K562 (cell line): ENCODE measurements at regions not wholly inside any gene's neighbourhood (a gene's known extent, or its start where the extent isn't known, plus 50 kb on each side); places are given as distances from the start of the nearest gene placed in this dataset.

ENCODE experiments used
- ATAC-seq: fragments of 200-7000 bp; cut with Tn5 transposase; 3 replicates; pipeline ENCODE4 v1.9.1; 2020; ENCODE audit warnings: moderate library complexity
- BruUV-seq: library from RNA; stranded (reverse); fragments of 400-500 nt; replicated peaks from 2 replicates; lab custom pipeline; 2021; lab: Mats Ljungman, UMichigan
- CTCF ChIA-PET: fragments of 300-600 bp; formaldehyde crosslinking; extraction: SDS; loops from one replicate; lab custom pipeline; 2021; ENCODE audit warnings: low intra/inter-chr PET ratio; lab: Yijun Ruan, JAX
- POLR2A ChIA-PET: fragments of 300-600, 350-650 bp; sonication (Branson Sonifier 250); formaldehyde crosslinking; extraction: SDS; loops from one replicate; lab custom pipeline; 2021; ENCODE audit warnings: antibody characterized with exemption, inconsistent platforms; lab: Yijun Ruan, JAX
- DNase-seq, 4 experiments: peaks; one replicate each; pipeline versions ENCODE4 v3.0.0 to v3.0.0-alpha.2; 2011 to 2018; ENCODE audit warnings: low spot score in 3 of 4, mixed read lengths in 3 of 4; ENCODE audit errors: extremely low read depth in 1 of 4
- FAIRE-seq: peaks from 2 replicates; lab custom pipeline; 2011; peaks lifted over from hg19 to GRCh38; lab: Jason Lieb, UNC
- H2AFZ ChIP-seq: 2 replicates; pipeline ENCODE4 v1.6.0; 2011; ENCODE audit warnings: low read depth, low read length, control low read depth, inconsistent platforms
- H3K27ac ChIP-seq: fragments of 200-600 bp; 3 replicates; pipeline ENCODE4 v1.8.0; 2011; ENCODE audit warnings: low read depth, mild to moderate bottlenecking, control low read depth, inconsistent platforms, low read length, moderate library complexity, mixed read lengths; ENCODE audit errors: extremely low read depth
- H3K27me3 ChIP-seq, 2 experiments: fragments of 300-600 bp in 1 of 2; 2 replicates in 1 of 2; 3 replicates in 1 of 2; pipeline versions ENCODE4 v1.6.0 to v1.8.0; 2011; ENCODE audit warnings: inconsistent platforms in 2 of 2, low read length in 2 of 2, mild to moderate bottlenecking in 1 of 2, mixed read lengths in 1 of 2, moderate library complexity in 1 of 2; ENCODE audit not compliant: control insufficient read depth in 2 of 2, insufficient read depth in 2 of 2
- H3K36me3 ChIP-seq: fragments of 300-600 bp; 3 replicates; pipeline ENCODE4 v1.8.0; 2011; ENCODE audit warnings: mild to moderate bottlenecking, low read length, inconsistent platforms; ENCODE audit not compliant: control insufficient read depth, insufficient read depth
- H3K4me1 ChIP-seq, 2 experiments: fragments of 200-600 bp in 1 of 2; replicated peaks in 1 of 2; 2 replicates in 1 of 2; 3 replicates in 1 of 2; pipeline versions ENCODE4 v1.5.1 to v1.8.0; 2011; ENCODE audit warnings: inconsistent platforms in 2 of 2, low read length in 2 of 2, mild to moderate bottlenecking in 1 of 2, mixed read lengths in 1 of 2, moderate library complexity in 1 of 2; ENCODE audit not compliant: control insufficient read depth in 2 of 2, insufficient read depth in 2 of 2
- H3K4me2 ChIP-seq: 2 replicates; pipeline ENCODE4 v1.6.1; 2011; ENCODE audit warnings: low read length, control low read depth, inconsistent platforms, mixed read lengths; ENCODE audit not compliant: insufficient read depth
- H3K4me3 ChIP-seq: fragments of 200-600 bp; sonication (generic), shearing (Covaris generic); 2 replicates; pipeline ENCODE4 v1.5.1; 2016; ENCODE audit warnings: control low read depth, inconsistent platforms
- H3K79me2 ChIP-seq: fragments of 200-600 bp; 3 replicates; pipeline ENCODE4 v1.8.0; 2011; ENCODE audit warnings: low read length, inconsistent platforms; ENCODE audit not compliant: control insufficient read depth, insufficient read depth
- H3K9ac ChIP-seq, 2 experiments: 2 replicates each; pipeline versions ENCODE4 v1.6.0 to v1.6.1; 2011; ENCODE audit warnings: low read depth in 2 of 2, low read length in 2 of 2, control low read depth in 1 of 2, inconsistent platforms in 1 of 2, mild to moderate bottlenecking in 1 of 2, mixed read lengths in 1 of 2; ENCODE audit not compliant: insufficient read depth in 1 of 2
- H3K9me1 ChIP-seq: one replicate; pipeline ENCODE4 v1.6.0; 2011; ENCODE audit warnings: inconsistent platforms, mild to moderate bottlenecking, low read length, moderate library complexity; ENCODE audit not compliant: control insufficient read depth, insufficient read depth
- H3K9me3 ChIP-seq: replicated peaks from 2 replicates; pipeline ENCODE4 v1.5.1; 2011; ENCODE audit warnings: low read depth, low read length, inconsistent platforms; ENCODE audit not compliant: control insufficient read depth, insufficient read depth
- H4K20me1 ChIP-seq: replicated peaks from 2 replicates; pipeline ENCODE4 v1.6.1; 2011; ENCODE audit warnings: low read length, inconsistent platforms, mixed read lengths; ENCODE audit not compliant: control insufficient read depth, insufficient read depth
- ETV1 ChIP-seq: fragments of 450-650 bp; conservative IDR thresholded peaks from 2 replicates; pipeline ENCODE4 v1.6.1; 2016; ENCODE audit warnings: missing genetic modification characterization, control low read depth, low read depth, missing compliant biosample characterization
- EZH2 ChIP-seq: IDR thresholded peaks from 2 replicates; pipeline ENCODE4 v1.6.1; 2012; ENCODE audit warnings: low read depth, mild to moderate bottlenecking, inconsistent platforms, low read length, borderline replicate concordance
- JUNB ChIP-seq: fragments of 450-650 bp; formaldehyde crosslinking; conservative IDR thresholded peaks from 2 replicates; pipeline ENCODE4 v1.4.0; 2020; ENCODE audit warnings: mild to moderate bottlenecking
- MIER1 ChIP-seq: fragments of 450-650 bp; IDR thresholded peaks from 2 replicates; pipeline ENCODE4 v1.6.1; 2016; ENCODE audit warnings: antibody characterized with exemption, mild to moderate bottlenecking, low read depth
- NFXL1 ChIP-seq: fragments of 450-650 bp; formaldehyde crosslinking; IDR thresholded peaks from 2 replicates; pipeline ENCODE4 v1.4.0; 2021; ENCODE audit warnings: mild to moderate bottlenecking
- PHF21A ChIP-seq: fragments of 450-650 bp; IDR thresholded peaks from 2 replicates; pipeline ENCODE4 v1.6.1; 2017; ENCODE audit warnings: low read depth, borderline replicate concordance
- ZKSCAN1 ChIP-seq: fragments of 150-350 bp; IDR thresholded peaks from 2 replicates; pipeline ENCODE4 v1.6.1; 2016; ENCODE audit warnings: low read depth, low read length
- ZNF785 ChIP-seq: fragments of 250-450 bp; sonication (Bioruptor Pico); IDR thresholded peaks from 2 replicates; pipeline ENCODE4 v1.4.0; 2020; ENCODE audit warnings: mild to moderate bottlenecking
- WGBS: fragments of 100-300 bp; shearing (Covaris generic); methylation state at CpG from one replicate; pipeline ENCODE4 v1.1.6; 2016; ENCODE audit warnings: low coverage, mixed read lengths; ENCODE audit not compliant: insufficient coverage; ENCODE audit errors: missing lambda C conversion rate; 5-methylcytosine and 5-hydroxymethylcytosine counted together
- in situ Hi-C: fragments of 300-500 bp; cut with MboI; formaldehyde crosslinking; loops from 4 replicates; pipeline ENCODE4 v1.15.0; 2018; ENCODE audit warnings: inconsistent platforms, mixed read lengths
- intact Hi-C: fragments of 100-400 bp; cut with micrococcal nuclease; formaldehyde crosslinking; loops from 2 replicates; pipeline ENCODE4 v1.14.2; 2022

DNA sequence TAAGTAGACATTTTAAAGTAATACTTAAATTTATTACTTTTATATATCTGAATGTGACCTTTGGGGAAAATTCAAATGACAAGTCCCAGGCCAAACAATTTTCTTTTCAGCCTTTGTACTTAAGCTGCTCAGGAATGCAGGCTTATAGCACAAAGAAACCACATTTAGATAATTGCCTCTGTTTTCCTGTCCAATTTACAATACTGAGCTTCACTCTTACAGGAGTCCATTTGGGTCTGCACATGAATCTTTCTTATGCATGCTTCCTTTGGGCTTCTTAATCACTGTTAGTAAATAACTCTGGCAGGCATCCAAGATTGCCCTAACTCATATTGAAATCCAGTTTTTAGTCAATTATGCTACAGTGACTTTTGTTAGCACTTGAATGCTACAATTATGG, 459.4 kb upstream of the TGFBR2 start:
- no peak for FAIRE-seq
- Histone ChIP-seq H4K20me1 (no peaks in the 10 kb centered on the region), H3K4me1 (no peaks in the 10 kb centered on the region), H3K36me3 (no peaks in the 10 kb centered on the region), H3K9me1 (no peaks in the 10 kb centered on the region), H3K9me3 (no peaks in the 10 kb centered on the region; the same call in 1 of the 2 replicates), H2AFZ (no peak overlapping the region), H3K4me3 (no peak overlapping the region), H3K27me3 (no peaks in the 10 kb centered on the region), H3K9ac (no peak overlapping the region), H3K27ac (no peak overlapping the region), H3K4me2 (no peak overlapping the region), H3K79me2 (no peaks in the 10 kb centered on the region)
- CTCF ChIA-PET = no interaction called here
- intact Hi-C loops (no loop called here), in situ Hi-C loops (no loop called here)
- POLR2A ChIA-PET = interaction anchor here (0.6 kb wide), 1 partner anchor 466 kb away, joined by 5 read pairs; no protein-coding TSS in a partner anchor
- no TSS peak for BruUV-seq
- no peak for ATAC-seq
- no peak for DNase-seq
- TF ChIP-seq JUNB (CRISPR knock-in tag) (no peak), ZNF785 (CRISPR knock-in tag) (no peak), ZKSCAN1 (no peak), EZH2 (no peak)

DNA sequence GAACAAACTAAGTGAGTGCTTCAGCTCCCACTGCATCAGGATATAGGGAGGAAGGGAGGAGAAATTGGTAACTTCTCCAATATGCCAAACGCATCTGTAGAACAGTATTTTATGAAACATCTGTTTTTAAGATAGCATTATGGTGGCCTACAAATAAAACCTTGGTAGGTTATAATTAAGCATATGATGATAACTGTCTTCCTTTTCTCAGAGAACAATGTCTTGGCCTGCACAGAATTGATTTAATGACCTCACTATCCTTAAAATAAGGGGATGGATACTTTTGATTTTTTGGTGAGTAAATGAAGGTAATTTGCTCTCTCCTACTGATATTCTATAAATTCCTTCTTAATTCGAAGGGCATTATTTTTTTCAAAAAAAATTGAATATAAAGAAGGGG, 451.5 kb upstream of the TGFBR2 start:
- Histone ChIP-seq H3K9me1 (no peaks in the 10 kb centered on the region), H4K20me1 (no peaks in the 10 kb centered on the region), H3K79me2 (no peaks in the 10 kb centered on the region), H3K4me1 (no peaks in the 10 kb centered on the region), H3K4me2 (no peak overlapping the region), H3K27ac (no peak overlapping the region), H3K27me3 (no peaks in the 10 kb centered on the region), H3K9me3 (no peaks in the 10 kb centered on the region), H3K9ac (no peak overlapping the region), H3K4me3 (no peak overlapping the region), H2AFZ (no peak overlapping the region), H3K36me3 (no peaks in the 10 kb centered on the region)
- FAIRE-seq (no peak), DNase-seq (no peak), ATAC-seq (no peak)
- intact Hi-C loops = no loop called here
- CTCF ChIA-PET = no interaction called here
- POLR2A ChIA-PET = no interaction called here
- TF ChIP-seq PHF21A = no peak
- no peak for TF ChIP-seq NFXL1 (CRISPR knock-in tag)
- no peak for TF ChIP-seq MIER1
- TF ChIP-seq ETV1 (tag) = no peak
- WGBS = 0% methylated on average over 2 of the region's 2 CpGs
- BruUV-seq = no TSS peak
- in situ Hi-C loops = no loop called here
